ENCODE measurements at regions not wholly inside any gene's neighbourhood (a gene's known extent, or its start where the extent isn't known, plus 50 kb on each side); places are given as distances from the start of the nearest gene placed in this dataset.

DNA sequence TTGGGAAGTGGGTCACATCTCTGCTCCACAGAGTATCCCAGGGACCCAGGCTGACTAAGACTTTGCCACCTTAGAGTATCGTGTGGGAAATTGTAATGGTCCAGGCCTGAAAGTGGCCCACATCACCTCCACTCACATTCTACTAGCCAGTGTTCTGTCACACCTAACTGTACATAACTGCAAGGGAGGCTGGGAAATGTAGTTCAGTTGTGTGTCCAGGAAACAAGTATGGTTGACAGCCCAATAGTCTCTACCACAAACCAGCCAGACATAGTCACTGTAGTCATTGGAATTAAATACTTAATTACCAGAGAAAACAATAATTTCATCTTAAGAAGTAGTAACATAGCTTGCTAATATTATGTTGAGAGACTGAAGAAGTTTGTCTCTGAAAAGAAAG, 233.4 kb upstream of the S100G start:
- TF ChIP-seq, protein P1, sequence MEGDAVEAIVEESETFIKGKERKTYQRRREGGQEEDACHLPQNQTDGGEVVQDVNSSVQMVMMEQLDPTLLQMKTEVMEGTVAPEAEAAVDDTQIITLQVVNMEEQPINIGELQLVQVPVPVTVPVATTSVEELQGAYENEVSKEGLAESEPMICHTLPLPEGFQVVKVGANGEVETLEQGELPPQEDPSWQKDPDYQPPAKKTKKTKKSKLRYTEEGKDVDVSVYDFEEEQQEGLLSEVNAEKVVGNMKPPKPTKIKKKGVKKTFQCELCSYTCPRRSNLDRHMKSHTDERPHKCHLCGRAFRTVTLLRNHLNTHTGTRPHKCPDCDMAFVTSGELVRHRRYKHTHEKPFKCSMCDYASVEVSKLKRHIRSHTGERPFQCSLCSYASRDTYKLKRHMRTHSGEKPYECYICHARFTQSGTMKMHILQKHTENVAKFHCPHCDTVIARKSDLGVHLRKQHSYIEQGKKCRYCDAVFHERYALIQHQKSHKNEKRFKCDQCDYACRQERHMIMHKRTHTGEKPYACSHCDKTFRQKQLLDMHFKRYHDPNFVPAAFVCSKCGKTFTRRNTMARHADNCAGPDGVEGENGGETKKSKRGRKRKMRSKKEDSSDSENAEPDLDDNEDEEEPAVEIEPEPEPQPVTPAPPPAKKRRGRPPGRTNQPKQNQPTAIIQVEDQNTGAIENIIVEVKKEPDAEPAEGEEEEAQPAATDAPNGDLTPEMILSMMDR (IDR thresholded peaks at IDR 0.05), result no peak
- no peak for TF ChIP-seq POLR2A (IDR thresholded peaks at IDR 0.05)

All from thyroid gland (tissue), 4 donors.